ENCODE measurements at regions not wholly inside any gene's neighbourhood (a gene's known extent, or its start where the extent isn't known, plus 50 kb on each side); places are given as distances from the start of the nearest gene placed in this dataset.
A peak's percentile ranks its signal among the peaks of the same experiment; 100 is the strongest.
"Not testable (repeated sequence)": the region's sequence is repeated elsewhere in the genome, so short reads cannot be mapped to it uniquely, and the experiment has no call there.

DNA sequence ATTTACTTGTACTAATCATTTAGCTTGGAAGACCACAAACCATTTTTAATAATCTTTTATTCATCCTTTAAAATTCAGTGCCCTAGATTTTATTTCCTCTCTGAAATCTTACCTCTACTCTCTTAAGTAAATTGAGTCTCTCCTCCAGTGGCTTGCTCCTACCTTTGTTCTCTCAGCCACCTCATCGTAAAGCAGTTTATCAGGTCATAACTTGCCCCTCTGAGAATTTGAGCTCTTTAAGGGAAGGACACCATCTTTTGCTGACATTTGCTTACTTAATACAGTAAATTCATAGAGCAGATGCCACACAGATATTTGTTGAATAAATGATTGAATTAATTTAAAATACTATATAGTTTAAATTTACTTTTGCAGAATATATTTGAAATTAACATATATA, 794.3 kb downstream of the C12orf50 start:
- DNase-seq (ENCODE audit: insufficient read length, low spot score) (no peak), FAIRE-seq (no peak)
- no peak for TF ChIP-seq POLR2A (IDR thresholded peaks at IDR 0.05; ENCODE audit: low read depth, low read length)

- DNase-seq (ENCODE audit: insufficient read length, low spot score) (no peak), FAIRE-seq (no peak)
- TF ChIP-seq POLR2A (IDR thresholded peaks at IDR 0.05; ENCODE audit: low read depth, low read length): no peak
Observed at GRCh38 chr12:87233671-87234070, 795.5 kb downstream of the C12orf50 start.

GRCh38 chr12:87231818-87232217, 797.4 kb downstream of the C12orf50 start:
- DNase-seq (ENCODE audit: insufficient read length, low spot score) (no peak), FAIRE-seq (no peak)
- no peak for TF ChIP-seq POLR2A (IDR thresholded peaks at IDR 0.05; ENCODE audit: low read depth, low read length)

- no peak for FAIRE-seq
- no peak for DNase-seq (ENCODE audit: insufficient read length, low spot score)
- no peak for TF ChIP-seq POLR2A (IDR thresholded peaks at IDR 0.05; ENCODE audit: low read depth, low read length)
Observed at GRCh38 chr12:87230441-87230840, 798.8 kb downstream of the C12orf50 start.

DNA sequence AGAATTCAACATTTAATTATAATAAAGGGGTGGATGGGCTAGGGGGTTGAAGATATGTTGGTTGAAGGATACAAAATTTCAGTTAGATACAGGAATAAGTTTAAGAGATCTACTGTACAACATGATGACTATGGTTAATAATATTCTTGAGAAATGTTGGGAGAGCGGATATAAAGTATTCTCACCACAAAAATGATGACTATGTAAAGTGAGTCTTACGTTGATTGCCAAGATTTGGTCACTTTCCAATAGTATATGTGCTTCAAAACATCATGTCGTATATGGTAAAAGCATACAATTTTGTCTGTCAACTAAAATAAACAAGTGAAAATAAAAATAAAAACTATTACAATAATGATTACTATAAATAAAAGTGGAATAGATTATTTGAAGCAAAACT, 802.0 kb downstream of the C12orf50 start:
- DNase-seq (ENCODE audit: insufficient read length, low spot score): no peak
- FAIRE-seq: no peak
- no peak for TF ChIP-seq POLR2A (IDR thresholded peaks at IDR 0.05; ENCODE audit: low read depth, low read length)

DNA sequence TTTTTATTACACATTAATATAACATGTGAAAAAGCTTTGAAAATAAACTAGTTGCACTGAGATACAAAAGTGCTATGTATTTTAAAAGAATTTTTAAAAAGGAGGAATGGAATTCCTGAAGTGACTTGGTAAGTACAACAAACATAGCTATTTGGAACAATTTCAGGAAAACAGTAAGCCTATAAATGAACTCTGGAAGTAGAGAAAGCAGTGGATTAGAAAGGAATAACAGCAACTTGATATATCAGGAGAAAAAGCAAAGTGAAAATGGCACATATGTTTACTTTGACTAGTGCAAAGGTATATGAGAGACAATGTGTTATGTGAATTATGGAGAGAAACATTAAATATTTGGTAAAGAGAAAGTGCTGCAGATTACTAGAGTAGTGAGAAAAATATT, 811.7 kb downstream of the C12orf50 start:
- DNase-seq (ENCODE audit: insufficient read length, low spot score) (no peak), FAIRE-seq (peak; percentile 38)
- no peak for TF ChIP-seq POLR2A (IDR thresholded peaks at IDR 0.05; ENCODE audit: low read depth, low read length)

DNA sequence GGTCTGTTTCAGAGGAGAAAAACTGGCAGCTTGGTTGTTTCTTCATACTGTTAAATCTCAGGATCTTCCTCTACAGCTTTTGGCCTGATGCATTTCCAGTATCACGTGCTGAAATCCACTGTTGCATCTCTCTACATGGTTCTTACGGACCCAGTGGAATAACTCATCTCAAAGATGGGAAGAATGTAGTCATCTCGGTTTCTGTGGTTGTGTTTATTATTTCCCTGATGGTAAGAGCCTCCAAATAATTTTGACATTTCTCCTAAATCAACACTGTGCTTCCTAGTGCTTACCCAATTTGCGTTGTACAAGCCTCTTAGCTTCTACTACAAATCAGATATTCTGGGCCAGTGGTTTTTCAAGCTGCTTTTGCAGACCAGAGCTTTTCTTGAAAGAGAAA, 812.8 kb downstream of the C12orf50 start:
- FAIRE-seq (no peak), DNase-seq (ENCODE audit: insufficient read length, low spot score) (no peak)
- TF ChIP-seq POLR2A (IDR thresholded peaks at IDR 0.05; ENCODE audit: low read depth, low read length): no peak

DNA sequence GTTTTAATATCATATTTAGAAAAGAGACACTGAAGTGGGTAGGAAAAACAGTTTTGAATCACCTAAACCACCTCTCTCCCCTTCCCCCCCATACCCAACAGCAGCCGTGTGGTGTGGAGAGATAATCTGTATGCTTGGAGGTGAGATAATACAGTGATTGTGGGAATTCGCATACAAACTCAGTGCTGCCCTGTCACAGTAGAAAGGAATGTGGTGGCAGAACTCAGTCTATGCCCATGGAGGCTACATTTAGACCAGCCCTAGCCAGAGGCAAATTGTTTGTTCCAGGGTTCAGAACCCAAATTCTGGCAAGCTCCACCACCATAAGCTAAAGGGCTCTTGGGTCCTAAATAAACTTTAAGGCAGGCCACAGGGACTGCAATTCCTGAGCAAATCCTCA, 827.0 kb downstream of the C12orf50 start:
- FAIRE-seq (no peak), DNase-seq (ENCODE audit: insufficient read length, low spot score) (no peak)
- TF ChIP-seq POLR2A (IDR thresholded peaks at IDR 0.05; ENCODE audit: low read depth, low read length): no peak

- DNase-seq (ENCODE audit: insufficient read length, low spot score) (no peak), FAIRE-seq (no peak)
- no peak for TF ChIP-seq POLR2A (IDR thresholded peaks at IDR 0.05; ENCODE audit: low read depth, low read length)
Observed at GRCh38 chr12:87201598-87201997, 827.6 kb downstream of the C12orf50 start.

GRCh38 chr12:87200289-87200979, 828.8 kb downstream of the C12orf50 start:
- TF ChIP-seq POLR2A (IDR thresholded peaks at IDR 0.05; ENCODE audit: low read depth, low read length): no peak
- FAIRE-seq (no peak), DNase-seq (ENCODE audit: insufficient read length, low spot score) (no peak)

DNA sequence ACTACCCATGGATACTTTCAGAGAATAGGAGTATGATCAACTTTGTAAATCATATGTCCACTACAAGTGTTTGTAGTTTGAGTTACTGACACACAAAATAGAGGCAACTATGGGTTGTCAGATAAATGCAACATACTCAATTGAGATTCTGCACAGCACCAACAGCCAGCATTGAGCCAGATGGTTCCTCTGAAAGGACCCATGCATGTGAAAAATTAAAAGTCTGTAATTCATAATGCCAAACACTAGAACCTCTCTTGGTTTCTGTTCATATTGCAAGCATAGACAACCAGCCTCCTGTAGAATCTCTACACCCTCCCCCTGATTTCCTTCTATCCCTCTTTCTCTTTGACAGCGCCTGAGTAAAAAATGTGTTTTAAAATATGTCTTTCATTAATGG, 831.0 kb downstream of the C12orf50 start:
- TF ChIP-seq POLR2A (IDR thresholded peaks at IDR 0.05; ENCODE audit: low read depth, low read length): no peak
- DNase-seq (ENCODE audit: insufficient read length, low spot score) (no peak), FAIRE-seq (no peak)

DNA sequence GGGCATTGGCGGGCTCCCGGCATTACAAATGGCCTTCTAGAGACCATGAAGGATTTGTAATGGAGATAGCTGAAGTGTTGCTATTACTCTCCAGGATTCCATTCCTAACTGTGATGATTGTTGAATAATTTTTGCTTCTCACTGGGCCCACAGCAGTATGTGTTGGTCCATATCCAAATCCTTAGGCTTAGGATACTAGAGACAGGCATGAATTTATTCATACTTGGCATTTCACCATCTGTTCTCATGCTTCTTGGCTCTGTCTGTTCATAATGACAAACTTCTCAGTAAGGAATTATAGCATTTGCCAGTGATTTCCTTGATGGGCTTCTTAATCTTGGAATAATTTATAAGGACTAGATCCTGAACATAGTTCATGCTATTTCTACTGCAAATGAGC, 832.9 kb downstream of the C12orf50 start:
- no peak for FAIRE-seq
- no peak for TF ChIP-seq POLR2A (IDR thresholded peaks at IDR 0.05; ENCODE audit: low read depth, low read length)
- no peak for DNase-seq (ENCODE audit: insufficient read length, low spot score)

- not testable (repeated sequence) for DNase-seq (ENCODE audit: insufficient read length, low spot score); FAIRE-seq
Observed at GRCh38 chr12:87194389-87194788, 834.8 kb downstream of the C12orf50 start.

DNA sequence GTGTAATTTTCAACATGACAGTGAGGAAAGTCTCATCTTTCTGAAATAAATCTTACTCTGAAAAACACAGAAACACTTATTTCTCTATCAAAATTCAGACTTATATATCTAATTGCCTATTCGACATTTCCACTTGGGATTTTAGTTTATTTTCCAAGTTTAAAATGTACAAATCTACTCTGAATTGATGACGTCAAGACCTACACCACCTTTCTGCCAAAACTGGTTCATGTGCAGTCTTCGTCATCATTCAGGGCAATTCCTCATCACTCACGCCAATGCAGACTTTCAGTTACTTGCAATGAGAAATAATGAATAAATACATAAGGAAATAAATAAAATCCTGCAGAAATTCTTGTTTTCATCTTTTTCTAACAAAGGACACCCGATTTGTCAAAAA, 843.8 kb downstream of the C12orf50 start:
- FAIRE-seq (no peak), DNase-seq (ENCODE audit: insufficient read length, low spot score) (no peak)
- no peak for TF ChIP-seq POLR2A (IDR thresholded peaks at IDR 0.05; ENCODE audit: low read depth, low read length)

DNA sequence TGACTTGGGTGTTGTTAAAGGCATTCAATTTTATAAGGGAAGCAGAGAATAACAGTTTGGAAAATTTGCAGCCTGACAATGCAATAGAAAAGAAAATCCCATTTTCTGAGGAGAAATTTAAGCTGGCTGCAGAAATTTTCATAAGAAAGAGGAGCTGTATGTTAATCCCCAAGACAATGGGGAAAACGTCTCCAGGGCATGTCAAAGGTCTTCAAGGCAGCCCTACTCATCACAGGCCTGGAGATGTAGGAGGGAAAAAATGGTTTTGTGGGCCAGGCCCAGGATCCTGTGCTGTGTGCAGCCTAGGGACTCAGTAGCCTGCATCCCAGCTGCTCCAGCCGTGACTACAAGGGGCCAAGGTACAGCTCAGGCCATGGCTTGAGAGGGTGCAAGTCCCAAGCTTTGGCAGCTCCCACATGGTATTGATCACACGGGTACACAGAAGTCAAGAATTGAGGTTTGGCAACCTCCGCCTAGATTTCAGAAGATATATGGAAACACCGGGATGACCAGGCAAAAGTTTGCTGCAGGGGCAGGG, 846.4 kb downstream of the C12orf50 start:
- no peak for DNase-seq (ENCODE audit: insufficient read length, low spot score)
- FAIRE-seq: no peak
- TF ChIP-seq POLR2A (IDR thresholded peaks at IDR 0.05; ENCODE audit: low read depth, low read length): no peak

All from H54 (cell line).